Naive B cell (primary cell): ENCODE measurements at regions not wholly inside any gene's neighbourhood (a gene's known extent, or its start where the extent isn't known, plus 50 kb on each side); places are given as distances from the start of the nearest gene placed in this dataset.

ENCODE experiments used
- ATAC-seq, 2 donors: fragments of 150-1000 bp; cut with Tn5 transposase; 2 replicates each; pipeline ENCODE4 v1.10.0; 2021; ENCODE audit warnings: low read depth in 2 of 2, mild to moderate bottlenecking in 2 of 2, moderate library complexity in 2 of 2
- DNase-seq: peaks from one replicate; pipeline ENCODE4 v3.0.0; 2022
- H3K27ac Mint-ChIP-seq, 6 donors: one replicate each; pipeline ENCODE4 v1.8.0; 2020 to 2022; ENCODE audit warnings: mild to moderate bottlenecking in 6 of 6, mixed read lengths in 6 of 6, moderate library complexity in 5 of 6, inconsistent platforms in 2 of 6
- H3K27me3 Mint-ChIP-seq, 3 donors: one replicate each; pipeline ENCODE4 v1.8.0; 2021 to 2022; ENCODE audit warnings: mixed read lengths in 3 of 3, mild to moderate bottlenecking in 1 of 3
- H3K36me3 Mint-ChIP-seq, 2 donors: one replicate each; pipeline ENCODE4 v1.8.0; 2020 to 2022; ENCODE audit warnings: mixed read lengths in 2 of 2, inconsistent platforms in 1 of 2, mild to moderate bottlenecking in 1 of 2
- H3K4me1 Mint-ChIP-seq, 3 donors: one replicate each; pipeline ENCODE4 v1.8.0; 2020 to 2022; ENCODE audit warnings: mixed read lengths in 3 of 3, inconsistent platforms in 1 of 3, mild to moderate bottlenecking in 1 of 3, moderate library complexity in 1 of 3
- H3K4me3 Mint-ChIP-seq, 8 donors: one replicate each; pipeline ENCODE4 v1.8.0; 2020 to 2022; ENCODE audit warnings: mild to moderate bottlenecking in 8 of 8, mixed read lengths in 8 of 8, moderate library complexity in 8 of 8, inconsistent platforms in 2 of 8
- H3K9me3 Mint-ChIP-seq, 7 donors: one replicate each; pipeline ENCODE4 v1.8.0; 2020 to 2022; ENCODE audit warnings: mixed read lengths in 7 of 7, mild to moderate bottlenecking in 5 of 7, inconsistent platforms in 2 of 7, moderate library complexity in 1 of 7

GRCh38 chr19:28486926-28487325 is 726.0 kb downstream of the UQCRFS1 start:
- peaks cover 13 to 31% (median 14%) of the 10 kb centered on the region in 3 donors for H3K4me1 Mint-ChIP-seq
- ATAC-seq (peak in 1 of 2 donors; percentile 30), DNase-seq (no peak)
- peaks cover 0 to 5% (median 0%) of the 10 kb centered on the region in 7 donors for H3K9me3 Mint-ChIP-seq
- no peak overlapping the region for H3K27ac Mint-ChIP-seq
- peak overlapping the region in 1 of 8 donors; percentile 45 for H3K4me3 Mint-ChIP-seq
- H3K27me3 Mint-ChIP-seq = no peaks in the 10 kb centered on the region
- no peaks in the 10 kb centered on the region for H3K36me3 Mint-ChIP-seq

GRCh38 chr19:28486473-28486872 is 726.5 kb downstream of the UQCRFS1 start:
- no peak for DNase-seq
- Mint-ChIP-seq H3K9me3 (peaks cover 0 to 5% (median 0%) of the 10 kb centered on the region in 7 donors), H3K4me1 (peaks cover 13 to 32% (median 16%) of the 10 kb centered on the region in 3 donors), H3K27ac (peak overlapping the region in 3 of 6 donors; percentile 0 to 59 (median 52)), H3K4me3 (peak overlapping the region in 1 of 8 donors; percentile 45), H3K27me3 (no peaks in the 10 kb centered on the region), H3K36me3 (no peaks in the 10 kb centered on the region)
- no peak for ATAC-seq

DNA sequence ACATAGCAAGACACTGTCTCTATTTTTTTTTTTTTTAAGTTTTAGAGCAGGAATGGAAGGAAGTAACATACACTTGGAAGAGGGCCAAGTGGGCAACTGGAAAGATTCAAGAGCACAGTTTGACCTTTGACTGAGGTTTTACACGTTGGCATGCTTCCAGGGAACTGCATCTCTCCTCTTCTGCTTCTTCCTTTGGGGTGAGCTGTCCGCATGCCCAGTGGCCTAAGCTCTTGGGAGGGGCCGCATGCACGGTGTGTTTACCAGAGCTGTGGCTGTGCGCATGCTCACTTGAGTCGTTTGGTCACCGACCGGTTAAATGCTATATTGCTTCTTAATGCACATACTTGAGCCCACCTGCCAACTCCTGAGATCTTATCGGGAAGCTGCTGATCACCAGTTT is 727.7 kb downstream of the UQCRFS1 start:
- Mint-ChIP-seq H3K9me3 (peaks cover 0 to 5% (median 0%) of the 10 kb centered on the region in 7 donors), H3K27ac (no peak overlapping the region), H3K4me3 (no peak overlapping the region), H3K4me1 (peaks cover 19 to 38% (median 22%) of the 10 kb centered on the region in 3 donors), H3K36me3 (no peaks in the 10 kb centered on the region), H3K27me3 (no peaks in the 10 kb centered on the region)
- ATAC-seq (no peak), DNase-seq (no peak)

DNA sequence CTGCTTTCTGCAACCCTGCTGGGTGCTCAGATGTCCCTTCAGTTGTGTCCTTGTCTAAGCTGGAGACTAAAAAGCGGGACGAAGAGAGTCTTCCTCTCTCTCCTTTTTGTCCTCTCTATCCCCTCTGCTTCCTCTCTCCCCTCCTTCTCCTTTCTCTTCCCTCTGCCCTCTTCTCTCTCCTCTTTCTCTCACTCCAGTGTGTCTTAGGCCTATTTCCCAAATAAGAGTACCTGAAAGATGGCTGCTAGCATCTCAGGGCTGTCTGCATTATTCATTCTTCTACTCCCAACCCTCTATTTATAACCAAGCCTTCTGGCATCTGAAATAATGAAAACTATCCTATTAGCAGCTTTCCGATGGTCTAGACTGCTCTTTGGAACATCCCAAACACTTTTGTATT is 729.8 kb downstream of the UQCRFS1 start:
- DNase-seq = no peak
- H3K27me3 Mint-ChIP-seq = no peaks in the 10 kb centered on the region
- ATAC-seq = no peak
- peak overlapping the region in 3 of 6 donors; percentile 34 to 60 (median 39) for H3K27ac Mint-ChIP-seq
- peaks cover 17 to 32% (median 22%) of the 10 kb centered on the region in 3 donors for H3K4me1 Mint-ChIP-seq
- peaks cover 0 to 5% (median 0%) of the 10 kb centered on the region in 7 donors for H3K9me3 Mint-ChIP-seq
- H3K4me3 Mint-ChIP-seq = no peak overlapping the region
- H3K36me3 Mint-ChIP-seq = no peaks in the 10 kb centered on the region

- Mint-ChIP-seq H3K4me1 (peaks cover 10 to 22% (median 17%) of the 10 kb centered on the region in 3 donors), H3K9me3 (peaks cover 0 to 5% (median 0%) of the 10 kb centered on the region in 7 donors), H3K27me3 (no peaks in the 10 kb centered on the region), H3K36me3 (no peaks in the 10 kb centered on the region), H3K27ac (peak overlapping the region in 1 of 6 donors; percentile 31), H3K4me3 (no peak overlapping the region)
- ATAC-seq (no peak), DNase-seq (no peak)
These were observed 730.7 kb downstream of the UQCRFS1 start for GRCh38 chr19:28482221-28482620.

- H3K27ac Mint-ChIP-seq = peak overlapping the region in 1 of 6 donors; percentile 9
- H3K4me1 Mint-ChIP-seq = peaks cover 6 to 18% (median 16%) of the 10 kb centered on the region in 3 donors
- H3K4me3 Mint-ChIP-seq = no peak overlapping the region
These were observed 731.3 kb downstream of the UQCRFS1 start for GRCh38 chr19:28481674-28482073.

DNA sequence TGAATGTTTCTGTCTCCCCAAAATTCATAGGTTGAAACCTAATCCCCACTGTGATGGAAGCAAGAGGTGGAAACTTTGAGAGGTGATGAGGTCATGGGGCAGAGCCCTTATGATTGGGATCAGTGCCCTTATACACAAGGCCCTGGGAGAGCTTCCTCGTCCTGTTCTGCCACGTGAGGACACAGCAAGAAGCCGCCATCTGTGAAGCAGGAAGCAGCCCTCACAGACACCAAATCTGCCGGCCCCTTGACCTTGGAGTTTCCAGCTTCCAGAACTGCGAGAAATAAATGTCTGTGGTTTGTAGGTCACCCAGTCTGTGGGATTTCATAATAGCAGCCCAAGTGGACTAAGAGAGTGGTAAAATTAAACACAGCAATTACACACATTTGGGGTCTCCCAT is 737.4 kb downstream of the UQCRFS1 start:
- Mint-ChIP-seq H3K27ac (no peak overlapping the region), H3K27me3 (peaks cover 4 to 6% (median 5%) of the 10 kb centered on the region in 3 donors), H3K9me3 (peaks cover 0 to 2% (median 0%) of the 10 kb centered on the region in 7 donors), H3K36me3 (no peaks in the 10 kb centered on the region), H3K4me1 (peaks cover 4 to 16% (median 8%) of the 10 kb centered on the region in 3 donors), H3K4me3 (no peak overlapping the region)
- DNase-seq = no peak
- no peak for ATAC-seq

More at GRCh38 chr19:28481674-28482073, 731.3 kb downstream of the UQCRFS1 start:
- no peaks in the 10 kb centered on the region for H3K36me3 Mint-ChIP-seq
- DNase-seq = no peak
- no peak for ATAC-seq
- peaks cover 0 to 5% (median 0%) of the 10 kb centered on the region in 7 donors for H3K9me3 Mint-ChIP-seq
- H3K27me3 Mint-ChIP-seq = no peaks in the 10 kb centered on the region

- peak overlapping the region in 3 of 8 donors; percentile 3 to 22 (median 6) for H3K4me3 Mint-ChIP-seq
- no peaks in the 10 kb centered on the region for H3K36me3 Mint-ChIP-seq
- no peak for DNase-seq
- H3K27me3 Mint-ChIP-seq = peaks cover 4 to 6% (median 5%) of the 10 kb centered on the region in 3 donors
- ATAC-seq = no peak
- no peaks in the 10 kb centered on the region for H3K9me3 Mint-ChIP-seq
- peaks cover 15 to 43% (median 24%) of the 10 kb centered on the region in 3 donors for H3K4me1 Mint-ChIP-seq
- H3K27ac Mint-ChIP-seq = peak overlapping the region in 1 of 6 donors; percentile 48
These were observed 740.1 kb downstream of the UQCRFS1 start for GRCh38 chr19:28472843-28473242.

GRCh38 chr19:28471731-28472510 is 741.0 kb downstream of the UQCRFS1 start:
- peak overlapping the region in 2 of 6 donors; percentile 20 to 55 for H3K27ac Mint-ChIP-seq
- H3K4me3 Mint-ChIP-seq = no peak overlapping the region
- no peaks in the 10 kb centered on the region for H3K9me3 Mint-ChIP-seq
- DNase-seq (no peak), ATAC-seq (no peak)
- no peaks in the 10 kb centered on the region for H3K36me3 Mint-ChIP-seq
- peaks cover 15 to 43% (median 24%) of the 10 kb centered on the region in 3 donors for H3K4me1 Mint-ChIP-seq
- H3K27me3 Mint-ChIP-seq = peaks cover 4 to 6% (median 5%) of the 10 kb centered on the region in 3 donors

DNA sequence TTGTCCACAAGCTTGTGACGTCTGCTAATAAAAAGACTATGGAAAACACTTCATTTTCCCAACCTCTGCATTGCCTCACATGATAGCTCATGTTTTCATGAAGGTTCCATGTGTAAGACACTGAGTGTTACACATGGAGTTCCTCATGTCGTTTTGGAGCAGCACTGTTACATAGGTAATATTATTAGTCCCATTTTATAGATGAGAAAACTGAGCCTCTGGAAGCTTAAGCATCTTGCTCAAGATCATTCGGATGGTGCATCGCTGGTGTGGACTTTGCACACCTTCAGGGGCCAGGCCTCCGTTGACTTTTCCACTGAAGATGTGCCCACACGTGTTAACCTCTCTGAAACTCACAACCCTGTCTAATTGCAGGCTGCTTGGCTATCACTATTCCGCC is 743.4 kb downstream of the UQCRFS1 start:
- ATAC-seq = no peak
- Mint-ChIP-seq H3K4me1 (peaks cover 19 to 50% (median 24%) of the 10 kb centered on the region in 3 donors), H3K4me3 (peak overlapping the region in 4 of 8 donors; percentile 15 to 78 (median 40)), H3K9me3 (no peaks in the 10 kb centered on the region), H3K27ac (peak overlapping the region in 2 of 6 donors; percentile 4 to 84), H3K27me3 (peaks cover 4 to 6% (median 5%) of the 10 kb centered on the region in 3 donors), H3K36me3 (no peaks in the 10 kb centered on the region)
- no peak for DNase-seq

GRCh38 chr19:28468701-28469459 is 744.1 kb downstream of the UQCRFS1 start:
- no peaks in the 10 kb centered on the region for H3K36me3 Mint-ChIP-seq
- peak overlapping the region in 3 of 6 donors; percentile 4 to 89 (median 29) for H3K27ac Mint-ChIP-seq
- ATAC-seq (peak in 1 of 2 donors; percentile 79), DNase-seq (peak; percentile 16)
- H3K27me3 Mint-ChIP-seq = peaks cover 4 to 6% (median 5%) of the 10 kb centered on the region in 3 donors
- no peaks in the 10 kb centered on the region for H3K9me3 Mint-ChIP-seq
- peak overlapping the region in 6 of 8 donors; percentile 37 to 81 (median 62) for H3K4me3 Mint-ChIP-seq
- H3K4me1 Mint-ChIP-seq = peaks cover 19 to 50% (median 24%) of the 10 kb centered on the region in 3 donors

DNA sequence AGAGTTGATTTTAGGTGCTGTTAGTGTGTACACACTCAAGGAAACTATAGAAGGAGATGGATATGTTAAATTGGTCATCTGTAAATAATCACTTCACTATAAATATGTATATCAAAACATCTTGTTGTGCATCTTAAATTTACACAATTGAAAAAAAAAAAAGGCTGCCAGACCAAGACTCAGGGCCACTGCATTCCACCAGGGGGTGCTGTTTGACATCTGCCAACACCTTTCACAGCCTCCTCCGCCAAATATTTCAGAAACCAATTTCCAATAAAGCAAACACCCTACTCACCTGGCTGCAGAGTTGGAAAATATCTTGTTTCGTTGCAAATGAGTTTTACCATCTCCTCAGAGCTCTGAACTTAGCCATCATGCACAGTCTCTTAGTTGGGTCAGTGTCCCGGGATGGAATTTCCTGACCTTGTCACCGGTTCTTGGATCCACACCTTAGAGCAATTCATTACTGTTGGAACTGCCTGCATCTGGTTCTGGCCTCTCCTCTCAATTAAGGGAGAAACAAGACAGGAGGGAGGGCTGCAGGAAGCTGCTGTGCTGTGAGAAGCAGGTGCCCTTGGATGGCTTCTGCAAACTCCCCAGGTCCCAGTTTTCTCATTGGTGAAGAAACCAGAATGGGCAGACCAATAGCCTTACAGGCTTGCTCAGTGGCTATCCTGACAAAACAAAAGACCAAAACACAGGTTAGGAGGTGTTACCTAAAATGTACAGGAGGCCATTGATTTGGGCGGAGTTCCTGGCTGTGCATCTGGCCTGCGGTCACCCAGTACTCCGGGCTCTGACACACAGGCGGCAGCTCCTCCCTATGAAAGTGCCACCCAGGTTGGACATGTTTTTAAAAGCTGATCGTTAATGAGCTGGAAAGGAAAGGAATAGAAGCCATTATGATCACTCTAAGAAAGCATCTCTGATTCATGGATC is 746.6 kb downstream of the UQCRFS1 start:
- H3K27ac Mint-ChIP-seq = no peak overlapping the region
- H3K9me3 Mint-ChIP-seq = no peaks in the 10 kb centered on the region
- H3K27me3 Mint-ChIP-seq = peaks cover 0 to 5% (median 0%) of the 10 kb centered on the region in 3 donors
- H3K36me3 Mint-ChIP-seq = no peaks in the 10 kb centered on the region
- ATAC-seq (no peak), DNase-seq (peak; percentile 33)
- H3K4me1 Mint-ChIP-seq = peaks cover 12 to 37% (median 21%) of the 10 kb centered on the region in 3 donors
- H3K4me3 Mint-ChIP-seq = no peak overlapping the region
